ENCODE measurements at regions not wholly inside any gene's neighbourhood (a gene's known extent, or its start where the extent isn't known, plus 50 kb on each side); places are given as distances from the start of the nearest gene placed in this dataset.
"Not testable (repeated sequence)": the region's sequence is repeated elsewhere in the genome, so short reads cannot be mapped to it uniquely, and the experiment has no call there.

- Histone ChIP-seq H3K9me3 (no peaks in the 10 kb centered on the region), H3K36me3 (no peaks in the 10 kb centered on the region), H3K27ac (no peak overlapping the region), H3K4me1 (no peaks in the 10 kb centered on the region), H3K4me3 (no peak overlapping the region), H3K27me3 (no peaks in the 10 kb centered on the region)
- no peak for DNase-seq (ENCODE audit: low spot score in 2 of 2)
- no peak for TF ChIP-seq CTCF (IDR thresholded peaks at IDR 0.05)
- intact Hi-C loops (cut with DNase I): no loop called here
Measured at GRCh38 chr1:88341447-88341846, 342.6 kb upstream of the PKN2 start.

- intact Hi-C loops (cut with DNase I); H3K27ac ChIP-seq; H3K4me3 ChIP-seq; H3K36me3 ChIP-seq; H3K27me3 ChIP-seq; H3K4me1 ChIP-seq; H3K9me3 ChIP-seq; DNase-seq (ENCODE audit: low spot score in 2 of 2): not testable (repeated sequence)
Measured at GRCh38 chr1:88342081-88342480, 342.0 kb upstream of the PKN2 start.

- no peaks in the 10 kb centered on the region for H3K4me1 ChIP-seq
- TF ChIP-seq CTCF (IDR thresholded peaks at IDR 0.05): no peak
- no peaks in the 10 kb centered on the region for H3K9me3 ChIP-seq
Measured at GRCh38 chr1:88350648-88351047, 333.4 kb upstream of the PKN2 start.

GRCh38 chr1:88351960-88352359 is 332.1 kb upstream of the PKN2 start:
- Histone ChIP-seq H3K4me1 (no peaks in the 10 kb centered on the region), H3K4me3 (no peak overlapping the region), H3K27ac (no peak overlapping the region), H3K9me3 (no peaks in the 10 kb centered on the region), H3K36me3 (no peaks in the 10 kb centered on the region), H3K27me3 (no peaks in the 10 kb centered on the region)
- intact Hi-C loops (cut with DNase I): no loop called here
- TF ChIP-seq CTCF (IDR thresholded peaks at IDR 0.05): no peak
- DNase-seq (ENCODE audit: low spot score in 2 of 2): no peak

More at GRCh38 chr1:88350648-88351047, 333.4 kb upstream of the PKN2 start:
- DNase-seq (ENCODE audit: low spot score in 2 of 2): no peak
- Histone ChIP-seq H3K4me3 (no peak overlapping the region), H3K36me3 (no peaks in the 10 kb centered on the region), H3K27me3 (no peaks in the 10 kb centered on the region), H3K27ac (no peak overlapping the region)
- intact Hi-C loops (cut with DNase I): no loop called here

GRCh38 chr1:88354256-88354655 is 329.8 kb upstream of the PKN2 start:
- no peaks in the 10 kb centered on the region for H3K36me3 ChIP-seq
- DNase-seq (ENCODE audit: low spot score in 2 of 2): no peak
- H3K27me3 ChIP-seq: no peaks in the 10 kb centered on the region
- H3K27ac ChIP-seq: no peak overlapping the region
- H3K4me3 ChIP-seq: no peak overlapping the region
- H3K4me1 ChIP-seq: no peaks in the 10 kb centered on the region
- H3K9me3 ChIP-seq: no peaks in the 10 kb centered on the region
- TF ChIP-seq CTCF (IDR thresholded peaks at IDR 0.05): no peak
- intact Hi-C loops (cut with DNase I): no loop called here

- H3K4me1 ChIP-seq: no peaks in the 10 kb centered on the region
- no peaks in the 10 kb centered on the region for H3K36me3 ChIP-seq
- intact Hi-C loops (cut with DNase I): no loop called here
- no peak overlapping the region for H3K4me3 ChIP-seq
- H3K9me3 ChIP-seq: no peaks in the 10 kb centered on the region
- DNase-seq (ENCODE audit: low spot score in 2 of 2): no peak
- TF ChIP-seq CTCF (IDR thresholded peaks at IDR 0.05): no peak
- no peaks in the 10 kb centered on the region for H3K27me3 ChIP-seq
- H3K27ac ChIP-seq: no peak overlapping the region
Measured at GRCh38 chr1:88357729-88358128, 326.3 kb upstream of the PKN2 start.

Measured in ascending aorta (tissue), 2 donors.